Cardiac muscle cell (in vitro differentiated cells and primary cell): ENCODE measurements at regions not wholly inside any gene's neighbourhood (a gene's known extent, or its start where the extent isn't known, plus 50 kb on each side); places are given as distances from the start of the nearest gene placed in this dataset.

ENCODE experiments used
- DNase-seq, 2 donors: peaks; one replicate each; pipeline versions ENCODE4 v3.0.0 to v3.0.0-alpha.2; 2010 to 2017; ENCODE audit warnings: low read depth in 1 of 2, low spot score in 1 of 2
- H3K27ac ChIP-seq: fragments of 200-600 bp; sonication (generic); 2 replicates; pipeline ENCODE4 v1.5.1; 2016
- H3K27me3 ChIP-seq: fragments of 200-600 bp; sonication (generic); 2 replicates; pipeline ENCODE4 v1.6.0; 2016; ENCODE audit warnings: control low read depth
- H3K36me3 ChIP-seq: fragments of 200-600 bp; sonication (generic); 2 replicates; pipeline ENCODE4 v1.5.1; 2016; ENCODE audit warnings: control low read depth
- H3K4me1 ChIP-seq: fragments of 200-600 bp; sonication (generic); 2 replicates; pipeline ENCODE4 v1.8.1; 2017; ENCODE audit warnings: low read depth, mild to moderate bottlenecking, mixed run types
- H3K4me3 ChIP-seq: fragments of 200-600 bp; sonication (generic); 2 replicates; pipeline ENCODE4 v1.5.1; 2016; ENCODE audit warnings: mild to moderate bottlenecking
- H3K9me3 ChIP-seq: fragments of 200-600 bp; sonication (generic); 2 replicates; pipeline ENCODE4 v1.5.1; 2017; ENCODE audit warnings: low read depth, mild to moderate bottlenecking, control low read depth
- TF ChIP-seq, protein P1 (sequence below): IDR thresholded peaks from 2 replicates; pipeline ENCODE4 v1.5.1; 2012; ENCODE audit warnings: low read depth, mild to moderate bottlenecking, low read length

DNA sequence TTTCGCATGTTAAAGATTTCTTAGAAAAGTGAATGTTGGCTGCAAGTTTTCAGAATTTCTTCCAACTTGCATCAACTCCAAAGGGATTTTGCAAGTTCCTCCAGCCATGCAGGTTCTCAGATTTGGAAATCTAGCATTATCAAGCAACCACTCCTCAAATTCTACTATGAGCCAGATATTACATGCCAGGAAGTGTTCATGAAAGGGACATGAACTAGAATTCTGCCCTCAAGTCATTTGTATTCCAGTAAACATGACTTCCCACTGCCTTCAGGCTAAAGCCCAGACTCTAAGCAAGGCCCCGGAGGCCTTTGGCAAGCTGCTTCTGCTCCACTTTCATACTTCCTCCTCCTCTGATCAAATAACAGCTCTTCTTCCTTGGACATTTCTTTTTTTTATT lies 111.3 kb upstream of the PAPPA start:
- TF ChIP-seq, protein P1, sequence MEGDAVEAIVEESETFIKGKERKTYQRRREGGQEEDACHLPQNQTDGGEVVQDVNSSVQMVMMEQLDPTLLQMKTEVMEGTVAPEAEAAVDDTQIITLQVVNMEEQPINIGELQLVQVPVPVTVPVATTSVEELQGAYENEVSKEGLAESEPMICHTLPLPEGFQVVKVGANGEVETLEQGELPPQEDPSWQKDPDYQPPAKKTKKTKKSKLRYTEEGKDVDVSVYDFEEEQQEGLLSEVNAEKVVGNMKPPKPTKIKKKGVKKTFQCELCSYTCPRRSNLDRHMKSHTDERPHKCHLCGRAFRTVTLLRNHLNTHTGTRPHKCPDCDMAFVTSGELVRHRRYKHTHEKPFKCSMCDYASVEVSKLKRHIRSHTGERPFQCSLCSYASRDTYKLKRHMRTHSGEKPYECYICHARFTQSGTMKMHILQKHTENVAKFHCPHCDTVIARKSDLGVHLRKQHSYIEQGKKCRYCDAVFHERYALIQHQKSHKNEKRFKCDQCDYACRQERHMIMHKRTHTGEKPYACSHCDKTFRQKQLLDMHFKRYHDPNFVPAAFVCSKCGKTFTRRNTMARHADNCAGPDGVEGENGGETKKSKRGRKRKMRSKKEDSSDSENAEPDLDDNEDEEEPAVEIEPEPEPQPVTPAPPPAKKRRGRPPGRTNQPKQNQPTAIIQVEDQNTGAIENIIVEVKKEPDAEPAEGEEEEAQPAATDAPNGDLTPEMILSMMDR = no peak
- H3K27ac ChIP-seq = no peak overlapping the region
- peak in 1 of 2 donors; percentile 46 for DNase-seq
- no peaks in the 10 kb centered on the region for H3K27me3 ChIP-seq
- no peaks in the 10 kb centered on the region for H3K4me1 ChIP-seq
- no peak overlapping the region for H3K4me3 ChIP-seq
- H3K9me3 ChIP-seq = no peaks in the 10 kb centered on the region
- no peaks in the 10 kb centered on the region for H3K36me3 ChIP-seq

GRCh38 chr9:116045083-116045482 lies 108.5 kb upstream of the PAPPA start:
- no peak for DNase-seq
- Histone ChIP-seq H3K4me3 (no peak overlapping the region), H3K27ac (no peak overlapping the region), H3K36me3 (no peaks in the 10 kb centered on the region), H3K9me3 (no peaks in the 10 kb centered on the region), H3K4me1 (no peaks in the 10 kb centered on the region), H3K27me3 (no peaks in the 10 kb centered on the region)
- TF ChIP-seq, protein P1 = no peak

- Histone ChIP-seq H3K4me1 (no peaks in the 10 kb centered on the region), H3K36me3 (no peaks in the 10 kb centered on the region), H3K4me3 (no peak overlapping the region), H3K9me3 (no peaks in the 10 kb centered on the region), H3K27ac (no peak overlapping the region), H3K27me3 (no peaks in the 10 kb centered on the region)
- no peak for DNase-seq
- TF ChIP-seq, protein P1 = no peak
These were observed 105.5 kb upstream of the PAPPA start for GRCh38 chr9:116048081-116048480.

DNA sequence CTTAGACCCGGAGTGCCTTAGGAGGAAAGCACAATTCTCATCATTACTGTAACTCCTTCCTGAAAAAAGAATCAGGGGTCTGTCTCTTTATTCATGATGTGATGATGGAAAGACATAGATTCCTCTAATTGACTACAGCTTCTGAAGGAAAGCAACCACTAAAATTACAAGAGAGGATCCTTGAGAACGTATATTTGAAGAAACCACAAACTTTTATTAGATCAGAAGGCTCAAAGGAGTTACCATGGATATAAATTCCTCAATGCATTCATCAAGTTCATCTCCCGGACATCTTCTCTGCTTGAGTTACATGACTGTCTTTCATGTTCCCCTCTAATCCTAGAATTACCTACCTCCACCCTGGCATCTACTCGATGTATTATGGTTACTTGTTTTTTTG lies 104.1 kb upstream of the PAPPA start:
- TF ChIP-seq, protein P1 = no peak
- H3K27me3 ChIP-seq = no peaks in the 10 kb centered on the region

GRCh38 chr9:116051528-116051927 lies 102.1 kb upstream of the PAPPA start:
- H3K36me3 ChIP-seq = no peaks in the 10 kb centered on the region
- H3K4me3 ChIP-seq = no peak overlapping the region
- TF ChIP-seq, protein P1 = no peak
- no peaks in the 10 kb centered on the region for H3K27me3 ChIP-seq
- no peak for DNase-seq
- no peaks in the 10 kb centered on the region for H3K9me3 ChIP-seq
- no peaks in the 10 kb centered on the region for H3K4me1 ChIP-seq
- H3K27ac ChIP-seq = no peak overlapping the region

More for the DNA sequence above, 104.1 kb upstream of the PAPPA start:
- H3K27ac ChIP-seq = no peak overlapping the region
- H3K36me3 ChIP-seq = no peaks in the 10 kb centered on the region
- DNase-seq = no peak
- H3K9me3 ChIP-seq = no peaks in the 10 kb centered on the region
- no peaks in the 10 kb centered on the region for H3K4me1 ChIP-seq
- no peak overlapping the region for H3K4me3 ChIP-seq

- TF ChIP-seq, protein P1 = no peak
- no peaks in the 10 kb centered on the region for H3K27me3 ChIP-seq
- no peak for DNase-seq
These were observed 98.1 kb upstream of the PAPPA start for GRCh38 chr9:116055536-116055935.

More at GRCh38 chr9:116055536-116055935, 98.1 kb upstream of the PAPPA start:
- Histone ChIP-seq H3K27ac (no peak overlapping the region), H3K36me3 (no peaks in the 10 kb centered on the region), H3K9me3 (no peaks in the 10 kb centered on the region), H3K4me1 (no peaks in the 10 kb centered on the region), H3K4me3 (no peak overlapping the region)
